IPS-18c (cell line): ENCODE measurements at regions not wholly inside any gene's neighbourhood (a gene's known extent, or its start where the extent isn't known, plus 50 kb on each side); places are given as distances from the start of the nearest gene placed in this dataset.

ENCODE experiments used
- H3K4me3 ChIP-seq: 2 replicates; pipeline ENCODE4 v1.7.0; 2013; ENCODE audit warnings: low read depth, mild to moderate bottlenecking, low read length, moderate library complexity; ENCODE audit not compliant: insufficient read depth
- H3K9me3 ChIP-seq: one replicate; pipeline ENCODE4 v1.6.1; 2013; ENCODE audit warnings: mild to moderate bottlenecking, low read length, moderate library complexity; ENCODE audit not compliant: control insufficient read depth, insufficient read depth

GRCh38 chr14:54329082-54329695 is 67.6 kb upstream of the CDKN3 start:
- Histone ChIP-seq H3K9me3 (no peaks in the 10 kb centered on the region), H3K4me3 (no peak overlapping the region)

GRCh38 chr14:54330876-54331275 is 65.9 kb upstream of the CDKN3 start:
- no peaks in the 10 kb centered on the region for H3K9me3 ChIP-seq
- no peak overlapping the region for H3K4me3 ChIP-seq

- Histone ChIP-seq H3K9me3 (no peaks in the 10 kb centered on the region), H3K4me3 (no peak overlapping the region)
Measured at GRCh38 chr14:54331516-54331915, 65.3 kb upstream of the CDKN3 start.

GRCh38 chr14:54332490-54332889 is 64.3 kb upstream of the CDKN3 start:
- no peak overlapping the region for H3K4me3 ChIP-seq
- H3K9me3 ChIP-seq: no peaks in the 10 kb centered on the region

DNA sequence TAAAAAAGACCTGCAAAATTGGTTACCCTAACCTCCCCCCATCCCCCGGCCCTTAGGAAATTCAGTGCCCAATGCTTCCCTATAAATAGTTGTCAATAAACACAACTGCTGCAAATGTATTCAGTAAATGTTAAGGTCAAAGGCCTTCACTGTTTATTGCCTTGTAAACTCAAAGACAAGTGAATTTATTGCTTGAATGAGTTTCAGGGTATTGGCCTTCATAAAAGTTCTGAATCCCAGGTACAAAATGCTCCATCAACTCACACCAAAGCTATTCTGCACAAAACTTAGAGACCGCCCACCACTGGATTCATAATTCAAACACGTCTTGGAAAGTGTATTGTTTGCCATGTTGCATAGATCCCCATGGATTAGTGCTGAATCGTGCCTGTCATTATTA is 63.3 kb upstream of the CDKN3 start:
- Histone ChIP-seq H3K9me3 (no peaks in the 10 kb centered on the region), H3K4me3 (no peak overlapping the region)

DNA sequence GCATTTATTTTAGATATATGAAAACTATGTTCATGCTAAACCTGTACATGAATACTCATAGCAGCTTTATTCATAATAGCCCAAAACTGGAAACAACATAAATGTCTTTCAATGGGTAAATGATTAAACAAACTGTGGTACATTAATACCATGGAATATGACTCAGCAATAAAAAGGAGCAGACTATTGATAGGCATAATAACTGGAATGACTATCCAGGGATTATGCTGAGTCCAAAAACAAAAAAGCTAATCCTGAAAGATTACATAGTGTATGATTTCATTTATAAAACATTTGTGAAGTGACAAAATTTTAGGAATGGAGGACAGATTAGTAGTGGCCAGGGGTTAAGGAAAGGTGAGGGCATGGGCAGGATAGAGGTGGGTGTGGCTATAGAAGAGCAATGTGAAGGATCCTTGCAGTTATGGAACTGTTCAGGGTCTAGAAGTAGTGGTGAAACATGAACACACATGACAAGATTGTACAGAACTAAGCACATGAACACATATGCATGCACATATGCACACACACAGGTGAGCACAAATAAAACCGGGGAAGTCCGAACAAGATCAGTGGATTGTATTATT is 61.1 kb upstream of the CDKN3 start:
- no peaks in the 10 kb centered on the region for H3K9me3 ChIP-seq
- H3K4me3 ChIP-seq: no peak overlapping the region

DNA sequence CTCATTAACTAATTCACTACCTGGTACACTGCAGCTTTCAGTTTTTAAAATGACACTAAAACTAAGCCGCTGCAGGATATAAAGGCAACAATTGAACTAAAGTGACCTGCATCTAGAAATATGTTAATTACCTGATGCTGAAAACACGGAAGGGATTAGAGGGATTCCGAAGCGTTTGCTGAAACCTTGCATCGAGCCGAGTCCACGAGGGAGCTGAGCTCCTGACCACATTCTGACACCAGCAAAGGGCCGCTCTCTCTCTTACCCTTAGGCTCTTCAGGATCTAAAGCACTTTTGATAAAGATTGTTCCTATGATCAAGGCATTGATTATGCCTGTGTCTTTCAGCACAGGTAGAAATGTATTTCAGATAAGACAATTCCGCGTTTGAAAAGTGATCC is 59.5 kb upstream of the CDKN3 start:
- Histone ChIP-seq H3K4me3 (no peak overlapping the region), H3K9me3 (no peaks in the 10 kb centered on the region)

GRCh38 chr14:54338696-54339317 is 58.0 kb upstream of the CDKN3 start:
- H3K4me3 ChIP-seq: no peak overlapping the region
- no peaks in the 10 kb centered on the region for H3K9me3 ChIP-seq

DNA sequence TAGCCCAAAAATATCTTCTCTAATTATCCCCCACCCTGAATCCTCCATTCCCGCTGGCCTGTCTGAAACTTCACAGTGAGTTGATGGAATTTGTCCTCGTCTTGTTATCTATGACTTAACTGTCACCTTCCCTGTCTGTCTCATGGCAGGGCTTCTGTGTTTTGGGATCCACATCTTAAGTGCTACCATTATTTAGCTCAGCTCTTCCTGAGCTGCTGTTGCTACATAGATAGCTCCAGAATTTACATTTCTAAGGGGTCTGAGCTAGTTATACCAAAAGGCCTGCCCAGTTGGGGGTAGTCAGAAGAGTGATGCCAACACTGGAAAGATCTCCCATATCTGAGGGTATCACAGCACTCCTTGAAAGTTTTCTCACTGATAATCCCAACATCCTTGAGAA is 57.0 kb upstream of the CDKN3 start:
- Histone ChIP-seq H3K4me3 (no peak overlapping the region), H3K9me3 (no peaks in the 10 kb centered on the region)

GRCh38 chr14:54342806-54343205 is 54.0 kb upstream of the CDKN3 start:
- H3K4me3 ChIP-seq: no peak overlapping the region
- H3K9me3 ChIP-seq: peaks cover 2% of the 10 kb centered on the region

- H3K9me3 ChIP-seq: peaks cover 2% of the 10 kb centered on the region
- H3K4me3 ChIP-seq: no peak overlapping the region
Measured at GRCh38 chr14:54343272-54344121, 53.3 kb upstream of the CDKN3 start.

- no peak overlapping the region for H3K4me3 ChIP-seq
- peaks cover 2% of the 10 kb centered on the region for H3K9me3 ChIP-seq
Measured at GRCh38 chr14:54344445-54344844, 52.4 kb upstream of the CDKN3 start.

DNA sequence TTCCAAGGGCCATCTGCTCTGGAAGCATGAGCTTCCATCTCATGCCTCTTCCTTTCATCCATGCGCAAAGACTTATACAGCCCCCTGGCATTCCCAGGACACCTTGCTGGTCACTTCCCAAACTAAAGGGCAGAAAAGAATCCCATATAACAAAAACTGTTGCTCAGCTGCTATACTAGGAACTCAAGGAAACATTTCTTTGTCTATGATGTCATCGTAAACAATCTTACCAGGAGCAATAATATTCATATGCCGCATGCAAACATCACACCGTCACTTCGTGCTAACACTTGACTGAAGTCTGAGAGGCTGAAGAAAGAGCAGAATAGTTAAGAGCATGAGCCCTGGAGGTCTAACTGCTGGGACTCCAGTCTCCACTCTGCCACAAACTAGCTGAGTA is 50.5 kb upstream of the CDKN3 start:
- H3K9me3 ChIP-seq: peaks cover 2% of the 10 kb centered on the region
- no peak overlapping the region for H3K4me3 ChIP-seq
